ENCODE measurements at regions not wholly inside any gene's neighbourhood (a gene's known extent, or its start where the extent isn't known, plus 50 kb on each side); places are given as distances from the start of the nearest gene placed in this dataset.

- no peak for DNase-seq
These were observed 594.4 kb downstream of the TOX3 start for GRCh38 chr16:51952500-51952899.

- no peak for DNase-seq
These were observed 595.2 kb downstream of the TOX3 start for GRCh38 chr16:51951668-51952298.

GRCh38 chr16:51950118-51950780 lies 596.7 kb downstream of the TOX3 start:
- DNase-seq: no peak

DNA sequence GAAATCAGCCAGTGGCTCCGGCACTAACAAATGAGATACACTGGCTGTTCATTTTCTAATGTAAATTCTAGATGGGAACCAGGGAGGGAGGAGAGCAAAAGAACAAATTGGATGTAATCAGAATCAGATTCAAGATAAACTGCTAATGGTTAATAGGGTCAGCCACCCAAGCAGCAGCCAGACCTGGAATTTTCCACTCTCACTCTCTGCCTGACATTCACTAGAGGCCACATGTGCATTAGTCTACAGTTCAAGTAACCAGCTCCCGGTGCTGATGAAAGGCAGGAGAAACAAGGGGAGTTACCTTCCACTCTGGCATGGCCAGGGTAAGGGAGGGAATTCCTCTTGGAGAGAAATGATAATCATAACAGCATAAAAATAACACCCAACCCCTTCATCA lies 597.7 kb downstream of the TOX3 start:
- DNase-seq: no peak

GRCh38 chr16:51941412-51941811 lies 605.5 kb downstream of the TOX3 start:
- no peak for DNase-seq

DNA sequence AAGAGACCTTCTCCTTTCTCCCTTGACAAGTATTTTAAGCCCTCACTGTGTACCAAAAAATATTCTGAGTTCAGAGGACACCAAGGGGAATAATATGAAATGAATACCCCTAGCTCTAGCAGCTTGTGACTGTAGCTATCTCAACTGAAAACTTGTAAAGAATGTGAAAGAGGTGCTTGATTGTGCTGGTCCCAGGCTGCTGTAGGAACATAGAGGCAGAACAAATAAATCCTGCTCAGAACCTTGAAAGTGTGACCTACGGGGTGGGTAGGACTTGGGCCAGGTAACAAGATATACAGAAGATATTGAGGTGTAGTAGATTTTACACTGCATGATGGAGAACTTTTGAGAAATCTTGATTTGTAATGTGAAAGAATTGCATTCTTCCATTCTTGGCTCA lies 606.8 kb downstream of the TOX3 start:
- DNase-seq: no peak

DNA sequence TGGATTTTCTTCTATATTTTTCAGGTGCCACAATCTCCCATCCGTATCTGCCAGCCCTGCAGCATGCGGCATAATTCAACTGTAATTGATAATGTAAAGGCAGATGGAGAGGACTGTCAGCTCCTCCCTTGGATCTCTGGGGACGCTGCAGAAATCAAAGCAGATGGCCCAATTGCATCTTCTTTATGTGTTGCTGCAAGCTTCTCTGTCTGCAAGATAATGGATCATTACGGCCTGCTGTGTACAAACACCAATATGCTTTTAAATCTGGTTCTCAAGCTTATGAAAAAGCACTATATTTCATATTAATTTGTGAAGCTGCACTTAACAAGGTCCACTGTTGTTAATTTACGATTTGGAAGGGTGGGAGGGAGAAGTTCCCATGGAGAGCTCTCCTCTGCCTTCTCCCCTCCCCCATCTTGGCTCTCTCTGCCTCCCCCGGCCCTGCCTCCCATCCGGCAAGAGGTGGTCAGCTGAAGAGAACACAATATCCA lies 607.5 kb downstream of the TOX3 start:
- no peak for DNase-seq

DNA sequence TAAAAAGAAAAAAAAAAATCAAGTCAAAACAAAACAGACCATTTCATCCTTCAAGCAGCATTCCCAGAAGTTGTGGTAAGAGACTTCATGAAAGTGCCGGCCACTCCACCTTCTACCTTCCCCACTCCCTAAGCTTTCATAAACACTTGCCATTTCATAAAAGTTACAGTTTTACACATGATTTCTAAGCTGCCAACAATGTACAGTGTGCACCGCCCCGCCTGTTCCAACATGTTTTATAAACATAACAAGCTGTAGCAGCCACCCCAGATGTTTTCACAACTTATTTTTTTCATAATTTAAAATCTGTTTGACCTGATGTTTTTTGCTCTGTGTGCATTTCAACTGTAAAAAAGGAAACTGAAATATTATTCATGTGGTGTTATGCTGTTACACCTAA lies 608.1 kb downstream of the TOX3 start:
- no peak for DNase-seq

GRCh38 chr16:51937771-51938170 lies 609.2 kb downstream of the TOX3 start:
- DNase-seq: no peak

DNA sequence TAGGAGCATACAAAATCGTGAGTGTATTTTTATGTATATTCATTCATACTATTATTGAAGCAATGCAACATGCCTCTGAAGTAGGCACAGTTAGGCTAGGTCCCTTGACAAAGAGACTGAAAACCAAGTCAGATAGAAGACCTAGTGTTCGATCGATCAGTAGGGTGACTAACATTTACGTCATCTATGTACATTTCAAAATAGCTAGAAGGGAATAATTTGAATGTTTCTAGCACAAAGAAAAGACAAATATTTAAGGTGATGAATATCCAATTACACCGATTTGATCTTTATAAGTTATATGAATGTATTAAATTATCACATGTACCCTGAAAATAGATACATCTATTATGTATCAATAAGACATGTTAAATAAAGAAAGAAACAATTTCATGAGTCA lies 610.1 kb downstream of the TOX3 start:
- DNase-seq: no peak

GRCh38 chr16:51932317-51932716 lies 614.6 kb downstream of the TOX3 start:
- DNase-seq: no peak

DNA sequence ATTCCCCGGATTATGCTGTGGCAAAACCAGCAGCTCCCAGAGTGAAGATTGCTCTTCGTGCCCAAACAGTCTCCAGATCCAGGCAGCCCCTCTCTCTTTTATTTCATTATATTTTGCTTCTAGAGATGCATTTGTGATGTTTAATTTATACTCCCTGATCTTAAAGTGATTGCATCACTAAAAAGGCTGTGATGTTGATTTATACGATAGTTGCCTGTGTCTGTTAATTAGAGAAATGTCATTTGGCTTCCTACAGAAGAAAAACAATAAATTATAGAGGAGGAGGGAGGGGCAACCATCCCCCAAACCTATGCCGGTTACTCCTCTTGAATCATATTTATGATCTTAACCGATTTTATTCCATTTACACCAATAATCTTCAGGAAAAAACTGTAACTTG lies 615.3 kb downstream of the TOX3 start:
- no peak for DNase-seq

DNA sequence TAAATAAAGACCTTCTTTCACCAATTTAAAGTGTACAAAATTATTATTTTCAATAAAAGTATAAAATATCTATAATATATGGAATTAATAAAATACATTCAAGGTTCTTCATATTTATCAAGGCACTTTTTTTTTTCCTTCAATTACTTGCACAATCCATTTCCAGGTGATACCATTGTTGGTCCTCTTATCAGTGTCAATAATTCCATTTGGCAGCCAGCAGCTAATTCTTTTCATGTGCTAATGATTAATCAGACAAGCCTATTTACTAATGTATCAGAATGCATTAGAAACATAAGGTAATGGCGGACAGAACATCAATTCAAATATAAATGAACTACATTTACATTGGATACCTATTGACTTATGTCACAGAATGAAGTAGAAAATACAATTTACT lies 622.2 kb downstream of the TOX3 start:
- DNase-seq: no peak

DNA sequence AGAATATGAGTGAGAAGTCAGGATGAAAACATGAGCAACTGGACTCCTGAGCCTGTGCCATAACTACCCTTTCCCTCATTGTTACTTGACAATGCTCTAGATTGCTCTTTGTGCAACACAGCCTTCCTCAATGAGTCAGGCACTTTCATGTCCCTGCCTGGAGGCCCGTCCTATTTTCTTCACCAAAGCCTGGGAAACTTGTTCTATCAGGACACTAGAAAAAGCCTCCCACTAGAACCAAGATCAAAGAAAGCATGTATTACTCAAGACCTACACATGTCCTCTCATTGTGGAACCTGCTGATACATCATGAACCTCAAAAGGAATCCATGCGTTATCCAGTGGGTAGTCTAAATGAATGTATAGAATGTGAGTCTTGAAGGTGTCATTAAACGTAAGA lies 624.5 kb downstream of the TOX3 start:
- DNase-seq: no peak

DNA sequence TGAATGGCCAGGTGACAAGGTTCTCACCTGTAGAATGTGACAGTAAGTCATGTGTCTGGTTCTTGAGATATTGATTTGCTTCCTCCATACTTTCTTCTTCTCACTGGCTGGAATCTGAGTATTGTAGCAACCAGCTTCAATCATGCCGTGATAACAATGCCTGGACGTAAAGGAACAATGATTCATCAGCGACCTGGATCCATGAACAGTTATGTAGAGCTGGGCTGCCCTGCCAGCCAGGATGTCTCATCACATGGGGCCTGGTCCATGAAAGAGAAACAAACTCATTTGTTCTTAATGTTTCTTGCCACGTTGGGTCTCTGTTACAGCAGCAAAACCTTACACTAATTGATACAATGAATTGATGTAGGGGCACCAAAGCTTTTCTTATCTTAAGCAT lies 627.2 kb downstream of the TOX3 start:
- DNase-seq: no peak

- no peak for DNase-seq
These were observed 630.1 kb downstream of the TOX3 start for GRCh38 chr16:51916814-51917213.

GRCh38 chr16:51916231-51916630 lies 630.7 kb downstream of the TOX3 start:
- no peak for DNase-seq

GRCh38 chr16:51907680-51908079 lies 639.3 kb downstream of the TOX3 start:
- DNase-seq: no peak

DNA sequence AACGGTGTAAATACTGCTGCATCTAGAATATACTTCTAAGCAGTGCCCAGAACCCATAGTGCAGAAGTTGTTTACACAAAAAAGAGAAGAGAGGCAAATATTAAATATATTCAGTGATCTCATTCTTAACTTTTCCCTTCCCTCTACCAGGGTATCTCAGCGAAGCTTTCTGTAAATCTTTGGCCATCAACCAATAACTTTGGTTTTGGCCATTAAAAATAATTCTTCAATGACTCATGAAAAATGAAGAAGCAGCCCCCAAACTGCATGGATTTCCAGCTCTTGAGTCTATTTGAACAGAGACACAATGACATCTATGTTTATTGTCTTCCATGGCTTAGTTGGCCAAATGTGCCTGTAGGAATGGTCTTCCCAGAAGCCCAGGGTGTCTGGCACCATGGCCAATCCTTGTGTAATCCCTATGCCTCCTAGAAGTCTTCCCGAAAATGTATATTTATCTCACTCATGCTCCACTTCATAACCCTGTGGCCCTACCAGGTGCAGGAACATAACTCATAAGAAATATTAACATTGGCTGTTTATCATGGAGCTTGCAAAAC lies 646.6 kb downstream of the TOX3 start:
- no peak for DNase-seq

DNA sequence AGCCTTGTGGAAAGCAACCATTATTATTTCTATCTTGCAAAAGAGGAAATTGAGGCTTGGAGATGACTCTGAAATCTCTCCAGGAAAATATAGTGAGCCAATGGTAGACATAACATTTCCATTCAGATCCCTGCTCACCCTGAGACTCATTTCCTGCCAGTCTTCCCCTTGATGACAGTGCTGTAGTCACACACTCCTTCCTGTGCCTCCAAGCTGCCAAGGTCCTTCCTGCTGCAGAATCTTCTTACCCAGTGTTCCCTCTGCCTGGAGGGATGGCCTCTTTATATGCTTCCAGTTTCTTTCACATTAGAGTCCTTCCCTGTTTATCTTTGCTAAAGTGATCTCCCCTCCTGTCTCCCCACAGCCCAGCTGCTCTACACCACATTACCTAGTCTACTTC lies 648.1 kb downstream of the TOX3 start:
- no peak for DNase-seq

- DNase-seq: no peak
These were observed 650.9 kb downstream of the TOX3 start for GRCh38 chr16:51896013-51896412.

- no peak for DNase-seq
These were observed 654.5 kb downstream of the TOX3 start for GRCh38 chr16:51892293-51893007.

DNA sequence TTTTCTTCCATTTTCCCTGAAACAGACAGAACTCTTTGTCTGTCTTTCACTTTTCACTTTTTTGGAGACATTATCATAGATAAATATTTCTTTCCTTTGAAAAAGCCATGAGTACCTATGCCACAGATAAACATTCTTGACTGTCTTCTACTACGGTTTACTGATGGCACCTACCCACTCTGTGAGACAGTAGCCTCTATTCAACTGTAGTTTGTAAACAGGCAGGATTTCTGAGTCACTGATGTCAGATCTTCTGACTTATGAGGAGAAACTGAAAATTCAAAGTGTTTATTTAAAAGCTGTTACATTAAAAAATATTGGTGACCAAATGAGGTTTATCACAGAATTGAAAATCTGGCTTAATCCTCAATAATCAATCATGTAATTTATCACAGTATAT lies 658.4 kb downstream of the TOX3 start:
- no peak for DNase-seq

DNA sequence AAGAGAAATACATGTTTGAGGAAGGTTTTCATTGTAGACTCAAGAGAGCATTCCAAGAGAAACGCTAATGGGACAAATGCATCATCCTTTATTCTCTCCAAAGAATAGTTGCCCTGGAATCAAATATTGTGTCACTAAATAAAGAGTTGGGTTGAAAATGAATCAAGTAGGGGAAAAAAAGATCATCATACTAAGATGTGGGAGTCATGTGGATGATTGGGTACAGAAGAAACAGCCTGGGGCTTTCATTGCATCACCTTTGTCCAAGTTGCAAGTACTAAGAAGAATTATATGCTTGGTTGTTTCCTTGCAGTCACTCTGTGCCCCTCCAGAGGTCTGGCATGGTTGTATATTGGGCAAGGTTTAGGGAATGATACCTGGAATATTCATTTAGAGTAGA lies 658.9 kb downstream of the TOX3 start:
- no peak for DNase-seq

Measured in stimulated activated CD4-positive, alpha-beta T cell treated with anti-CD3 and anti-CD28 coated beads, Interleukin-4, amount 100 ng/mL, for 24 hours (primary cell).